Hepatocyte (in vitro differentiated cells): ENCODE measurements at regions not wholly inside any gene's neighbourhood (a gene's known extent, or its start where the extent isn't known, plus 50 kb on each side); places are given as distances from the start of the nearest gene placed in this dataset.
"Not testable (repeated sequence)": the region's sequence is repeated elsewhere in the genome, so short reads cannot be mapped to it uniquely, and the experiment has no call there.

ENCODE experiments used
- CTCF ChIP-seq: fragments of 200-600 bp; sonication (generic); IDR thresholded peaks from 2 replicates; pipeline ENCODE4 v1.5.1; 2016; ENCODE audit warnings: antibody characterized with exemption, mild to moderate bottlenecking; ENCODE audit not compliant: poor library complexity
- EZH2phosphoT487 ChIP-seq: fragments of 200-600 bp; sonication (generic); IDR thresholded peaks from one replicate; pipeline ENCODE4 v1.6.1; 2018; ENCODE audit warnings: antibody characterized with exemption, mild to moderate bottlenecking, low read depth, moderate library complexity; ENCODE audit not compliant: unreplicated experiment, severe bottlenecking

DNA sequence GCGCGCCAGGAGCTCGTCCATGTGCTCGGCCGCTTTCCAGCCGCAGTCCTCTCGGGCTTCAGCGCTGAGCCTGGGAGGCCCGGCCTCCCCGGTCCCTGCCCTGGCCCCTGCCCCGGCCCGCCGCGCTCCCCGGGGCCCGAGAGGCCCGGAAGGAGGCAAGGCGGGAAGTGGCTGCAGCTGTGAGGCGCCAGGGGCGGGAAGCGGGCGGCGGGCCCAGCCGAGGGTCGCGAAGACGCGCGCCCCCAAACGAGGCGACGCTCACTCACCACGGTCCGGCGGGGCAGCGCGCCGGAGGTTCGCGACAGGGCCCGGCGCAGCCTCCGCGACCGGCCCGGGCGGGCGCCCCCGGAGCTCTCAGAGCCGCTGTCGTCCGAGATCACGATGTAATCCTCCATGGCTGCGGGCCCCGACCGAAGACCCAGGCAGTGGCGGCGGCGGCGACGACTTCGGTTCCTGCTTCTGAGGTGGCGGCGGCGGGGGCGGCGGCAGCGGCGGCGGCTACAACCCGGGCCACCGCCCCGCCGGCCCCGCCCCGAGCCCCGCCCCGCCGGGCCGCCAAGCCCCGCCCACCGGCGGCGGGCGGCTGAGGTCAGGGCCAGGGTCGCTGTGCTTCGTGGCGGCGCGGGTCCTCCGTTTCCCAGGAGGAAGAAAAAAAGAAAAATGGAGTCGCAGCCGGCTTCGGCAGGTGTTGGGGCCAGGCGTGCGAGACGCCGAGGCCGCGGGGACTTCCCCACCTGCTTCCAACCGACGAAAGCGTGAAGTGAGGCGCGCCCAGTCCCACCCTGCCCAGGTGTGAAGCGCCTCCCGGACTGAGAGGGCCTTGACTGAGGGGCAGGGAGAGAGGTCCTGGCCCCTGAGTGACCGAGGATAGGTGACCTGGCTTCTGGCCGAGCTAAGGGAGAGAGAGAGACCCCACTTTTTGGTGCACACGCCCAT is 72.1 kb downstream of the B4GALT7 start:
- TF ChIP-seq CTCF, EZH2phosphoT487: not testable (repeated sequence)
